MCF 10A (cell line): ENCODE measurements at regions not wholly inside any gene's neighbourhood (a gene's known extent, or its start where the extent isn't known, plus 50 kb on each side); places are given as distances from the start of the nearest gene placed in this dataset.
A peak's percentile ranks its signal among the peaks of the same experiment; 100 is the strongest.

Source experiments
- BruUV-seq: library from RNA; stranded (reverse); fragments of 400-500 nt; replicated peaks from 2 replicates; lab custom pipeline; 2021; lab: Mats Ljungman, UMichigan
- CTCF ChIA-PET: fragments of 300-600 bp; sonication (Branson Sonifier 250); formaldehyde crosslinking; extraction: SDS; loops from one replicate; lab custom pipeline; 2021; ENCODE audit warnings: antibody characterized with exemption, inconsistent platforms; lab: Yijun Ruan, JAX
- POLR2A ChIA-PET: fragments of 300-600, 350-650 bp; sonication (Branson Sonifier 250); formaldehyde crosslinking; extraction: SDS; loops from one replicate; lab custom pipeline; 2020; ENCODE audit warnings: antibody characterized with exemption, inconsistent platforms; lab: Yijun Ruan, JAX
- DNase-seq: peaks from one replicate; pipeline ENCODE4 v3.0.0-alpha.2; 2018; ENCODE audit not compliant: unreplicated experiment
- H3K27ac Mint-ChIP-seq: one replicate; pipeline ENCODE4 v1.8.0; 2022; ENCODE audit warnings: mild to moderate bottlenecking, low read depth, mixed read lengths; ENCODE audit not compliant: unreplicated experiment
- H3K27me3 Mint-ChIP-seq: one replicate; pipeline ENCODE4 v1.8.0; 2022; ENCODE audit warnings: mixed read lengths; ENCODE audit not compliant: insufficient read depth, unreplicated experiment
- H3K36me3 Mint-ChIP-seq: one replicate; pipeline ENCODE4 v1.8.0; 2022; ENCODE audit warnings: mild to moderate bottlenecking, moderate library complexity, mixed read lengths; ENCODE audit not compliant: insufficient read depth, unreplicated experiment
- H3K4me1 Mint-ChIP-seq: one replicate; pipeline ENCODE4 v1.8.0; 2022; ENCODE audit warnings: mixed read lengths; ENCODE audit not compliant: insufficient read depth, unreplicated experiment
- H3K4me3 Mint-ChIP-seq: one replicate; pipeline ENCODE4 v1.8.0; 2022; ENCODE audit warnings: mild to moderate bottlenecking, moderate library complexity, mixed read lengths; ENCODE audit not compliant: unreplicated experiment
- H3K9me3 Mint-ChIP-seq: one replicate; pipeline ENCODE4 v1.8.0; 2022; ENCODE audit warnings: mixed read lengths; ENCODE audit not compliant: unreplicated experiment
- intact Hi-C: fragments of 100-400 bp; cut with micrococcal nuclease; formaldehyde crosslinking; loops from 2 replicates; pipeline ENCODE4 v1.14.1; 2022
- TF ChIP-seq, protein P1 (sequence below): fragments of 200-600 bp; IDR thresholded peaks from one replicate; pipeline ENCODE4 v1.8.0; 2022; ENCODE audit warnings: antibody characterized with exemption, mild to moderate bottlenecking; ENCODE audit not compliant: unreplicated experiment

DNA sequence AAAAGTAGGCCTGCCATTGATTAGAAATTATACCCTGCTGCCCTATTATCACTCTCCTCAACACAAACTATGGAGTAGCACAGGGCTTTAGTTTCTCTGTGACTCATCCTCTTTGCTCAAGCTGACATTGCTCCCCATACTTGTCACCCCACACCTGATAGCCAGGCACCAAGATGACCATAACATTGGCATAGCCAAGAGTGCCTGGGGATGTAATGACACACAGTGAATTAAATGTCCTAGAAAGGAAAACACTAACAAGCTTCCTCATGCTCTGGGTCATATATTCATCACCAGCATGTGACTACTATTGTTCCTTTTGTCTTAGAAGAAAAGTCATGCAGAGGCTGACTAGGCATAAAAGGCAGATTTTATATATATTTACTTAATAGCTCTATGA, 137.8 kb upstream of the RND3 start:
- TF ChIP-seq, protein P1, sequence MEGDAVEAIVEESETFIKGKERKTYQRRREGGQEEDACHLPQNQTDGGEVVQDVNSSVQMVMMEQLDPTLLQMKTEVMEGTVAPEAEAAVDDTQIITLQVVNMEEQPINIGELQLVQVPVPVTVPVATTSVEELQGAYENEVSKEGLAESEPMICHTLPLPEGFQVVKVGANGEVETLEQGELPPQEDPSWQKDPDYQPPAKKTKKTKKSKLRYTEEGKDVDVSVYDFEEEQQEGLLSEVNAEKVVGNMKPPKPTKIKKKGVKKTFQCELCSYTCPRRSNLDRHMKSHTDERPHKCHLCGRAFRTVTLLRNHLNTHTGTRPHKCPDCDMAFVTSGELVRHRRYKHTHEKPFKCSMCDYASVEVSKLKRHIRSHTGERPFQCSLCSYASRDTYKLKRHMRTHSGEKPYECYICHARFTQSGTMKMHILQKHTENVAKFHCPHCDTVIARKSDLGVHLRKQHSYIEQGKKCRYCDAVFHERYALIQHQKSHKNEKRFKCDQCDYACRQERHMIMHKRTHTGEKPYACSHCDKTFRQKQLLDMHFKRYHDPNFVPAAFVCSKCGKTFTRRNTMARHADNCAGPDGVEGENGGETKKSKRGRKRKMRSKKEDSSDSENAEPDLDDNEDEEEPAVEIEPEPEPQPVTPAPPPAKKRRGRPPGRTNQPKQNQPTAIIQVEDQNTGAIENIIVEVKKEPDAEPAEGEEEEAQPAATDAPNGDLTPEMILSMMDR, result no peak
- peaks cover 6% of the 10 kb centered on the region for H3K36me3 Mint-ChIP-seq
- H3K27me3 Mint-ChIP-seq, result no peaks in the 10 kb centered on the region
- intact Hi-C loops, result no loop called here
- ChIA-PET CTCF (no interaction called here), POLR2A (no interaction called here)
- H3K27ac Mint-ChIP-seq, result peak overlapping the region; percentile 77
- no peak for DNase-seq
- no peaks in the 10 kb centered on the region for H3K9me3 Mint-ChIP-seq
- no peak overlapping the region for H3K4me3 Mint-ChIP-seq
- peaks cover 17% of the 10 kb centered on the region for H3K4me1 Mint-ChIP-seq
- no TSS peak for BruUV-seq

DNA sequence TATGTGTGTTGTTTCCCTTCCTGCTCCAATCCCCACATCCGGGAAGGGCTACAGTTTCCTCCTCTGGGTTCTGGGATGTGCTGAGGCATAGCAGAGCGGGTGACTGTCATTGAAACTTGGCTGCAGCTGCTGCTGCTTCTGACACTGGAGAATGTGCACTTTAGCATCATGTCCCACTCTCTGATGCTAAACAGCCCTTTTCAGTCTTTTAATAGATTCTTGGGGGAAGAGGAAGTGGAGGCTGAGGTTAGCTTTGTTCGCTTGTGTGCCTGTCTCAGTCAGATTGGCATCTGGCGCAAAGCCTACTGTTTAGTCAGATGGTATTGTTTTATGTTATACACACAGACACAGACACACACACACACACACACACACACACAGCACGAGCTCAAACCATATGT, 136.5 kb upstream of the RND3 start:
- intact Hi-C loops, result no loop called here
- ChIA-PET POLR2A (interaction anchor here (0.6 kb wide), 1 partner anchor 17 kb away, joined by 3 read pairs; no protein-coding TSS in a partner anchor), CTCF (no interaction called here)
- no peaks in the 10 kb centered on the region for H3K9me3 Mint-ChIP-seq
- no peak overlapping the region for H3K27ac Mint-ChIP-seq
- peaks cover 25% of the 10 kb centered on the region for H3K4me1 Mint-ChIP-seq
- no TSS peak for BruUV-seq
- TF ChIP-seq, protein P1, result no peak
- no peaks in the 10 kb centered on the region for H3K27me3 Mint-ChIP-seq
- H3K36me3 Mint-ChIP-seq, result peaks cover 6% of the 10 kb centered on the region
- H3K4me3 Mint-ChIP-seq, result no peak overlapping the region
- no peak for DNase-seq

DNA sequence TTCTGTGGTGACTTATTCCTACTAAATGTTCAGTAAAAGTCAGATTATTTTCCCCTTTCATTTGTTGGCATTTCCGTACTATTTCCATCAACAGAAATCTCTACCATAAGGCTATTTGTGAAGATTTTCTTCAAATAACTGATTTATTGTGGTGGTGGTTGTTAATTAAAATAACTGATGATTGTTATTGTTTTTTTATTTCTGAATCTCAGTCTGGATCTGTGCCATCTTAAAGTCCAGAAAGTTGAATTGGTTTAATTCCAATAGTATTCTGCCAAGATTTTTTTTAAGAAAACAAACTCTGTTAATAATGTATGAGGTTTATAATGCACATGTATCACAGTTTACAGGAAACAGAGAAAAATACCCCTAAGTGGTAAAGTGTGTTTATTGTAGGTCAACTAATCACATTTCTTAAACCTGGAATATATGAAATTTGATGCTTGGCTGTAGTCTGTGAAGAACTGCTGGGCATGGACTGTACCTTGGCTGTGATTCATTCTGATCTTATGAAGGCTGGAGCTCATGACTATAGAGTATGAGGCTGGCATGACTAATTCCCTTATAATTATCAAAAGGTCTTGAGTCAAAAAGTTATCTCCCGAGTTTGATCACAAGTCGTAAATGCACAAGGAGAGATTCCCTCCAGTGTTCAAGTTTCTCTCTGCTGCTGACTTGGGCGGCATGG, 134.2 kb upstream of the RND3 start:
- intact Hi-C loops, result no loop called here

GRCh38 chr2:150620855-150621254, 133.4 kb upstream of the RND3 start:
- BruUV-seq, result no TSS peak
- TF ChIP-seq, protein P1, result no peak
- no peaks in the 10 kb centered on the region for H3K9me3 Mint-ChIP-seq
- ChIA-PET CTCF (interaction anchor here (1.0 to 1.7 kb wide), 4 partner anchors 136 to 618 kb away, joined by 3 to 4 read pairs (median 3); no protein-coding TSS in a partner anchor), POLR2A (interaction anchor here (0.5 to 3.0 kb wide), 6 partner anchors 19 to 820 kb away, joined by 3 to 12 read pairs (median 4); no protein-coding TSS in a partner anchor)
- peak; percentile 53 for DNase-seq
- no peaks in the 10 kb centered on the region for H3K27me3 Mint-ChIP-seq
- H3K4me1 Mint-ChIP-seq, result peaks cover 25% of the 10 kb centered on the region
- H3K36me3 Mint-ChIP-seq, result peaks cover 6% of the 10 kb centered on the region
- H3K4me3 Mint-ChIP-seq, result no peak overlapping the region
- intact Hi-C loops, result no loop called here
- peak overlapping the region; percentile 84 for H3K27ac Mint-ChIP-seq

More for the DNA sequence above, 134.2 kb upstream of the RND3 start:
- DNase-seq, result peak; percentile 83
- no TSS peak for BruUV-seq
- CTCF ChIA-PET, result interaction anchor here (1.2 to 1.7 kb wide), 3 partner anchors 137 to 617 kb away, joined by 3 read pairs; no protein-coding TSS in a partner anchor
- Mint-ChIP-seq H3K27me3 (no peaks in the 10 kb centered on the region), H3K4me3 (peak overlapping the region; percentile 3), H3K27ac (peak overlapping the region; percentile 84), H3K4me1 (peaks cover 25% of the 10 kb centered on the region), H3K36me3 (peaks cover 6% of the 10 kb centered on the region), H3K9me3 (no peaks in the 10 kb centered on the region)
- POLR2A ChIA-PET, result interaction anchor here (0.5 to 3.0 kb wide), 6 partner anchors 20 to 640 kb away, joined by 3 to 12 read pairs (median 3); partner anchors contain the start of gene RBM43
- TF ChIP-seq, protein P1, result no peak
